ENCODE measurements at regions not wholly inside any gene's neighbourhood (a gene's known extent, or its start where the extent isn't known, plus 50 kb on each side); places are given as distances from the start of the nearest gene placed in this dataset.

DNA sequence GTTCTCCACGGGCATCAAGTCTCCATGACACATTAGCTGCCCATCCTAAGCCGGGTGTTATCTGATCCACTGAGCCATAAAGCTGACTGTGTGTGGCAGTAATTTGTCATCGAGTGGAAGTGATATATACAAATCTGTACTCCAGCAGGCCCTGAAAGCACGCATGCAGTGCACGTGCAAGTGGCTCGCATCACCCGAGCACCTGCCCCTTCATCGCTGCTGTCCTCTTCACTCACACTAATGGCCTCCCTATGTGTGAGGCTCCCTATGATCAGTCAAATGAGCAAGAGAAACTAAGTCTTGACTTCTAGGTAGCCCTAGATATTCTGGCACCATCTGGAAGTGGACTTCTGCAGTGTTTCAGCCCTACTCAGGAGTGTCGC, 248.6 kb downstream of the MATN1 start:
- TF ChIP-seq CTCF (IDR thresholded peaks at IDR 0.05) (no peak), POLR2A (IDR thresholded peaks at IDR 0.05) (no peak)
